ENCODE measurements at regions not wholly inside any gene's neighbourhood (a gene's known extent, or its start where the extent isn't known, plus 50 kb on each side); places are given as distances from the start of the nearest gene placed in this dataset.

DNA sequence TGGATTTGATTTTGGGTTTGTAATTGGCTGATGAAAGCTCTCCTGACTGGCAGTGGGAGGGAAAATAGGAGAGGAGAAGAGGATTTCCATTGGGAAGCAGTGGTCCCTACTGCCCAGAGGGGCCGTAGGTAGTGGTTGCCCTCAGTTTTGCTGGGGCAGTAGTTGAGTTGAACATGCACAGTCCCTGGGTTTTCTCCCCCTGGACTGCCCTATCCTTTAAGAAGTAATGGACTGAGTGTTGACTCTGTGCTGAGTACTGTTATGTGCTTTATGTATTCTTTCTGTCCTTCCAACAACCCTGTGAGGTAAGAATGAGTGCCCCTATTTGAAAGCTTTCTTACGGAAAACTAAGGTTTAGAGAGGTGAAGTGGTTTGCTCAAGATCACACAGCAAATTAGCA lies 111.2 kb upstream of the RPS23 start:
- peaks cover 18% of the 10 kb centered on the region for H3K4me1 Mint-ChIP-seq
- DNase-seq (ENCODE audit: low read depth, low spot score) = no peak
- no peak overlapping the region for H3K4me3 Mint-ChIP-seq
- H3K27me3 Mint-ChIP-seq (ENCODE audit: low read depth) = no peaks in the 10 kb centered on the region
- no peaks in the 10 kb centered on the region for H3K36me3 Mint-ChIP-seq (ENCODE audit: low read depth)
- TF ChIP-seq, protein P1, sequence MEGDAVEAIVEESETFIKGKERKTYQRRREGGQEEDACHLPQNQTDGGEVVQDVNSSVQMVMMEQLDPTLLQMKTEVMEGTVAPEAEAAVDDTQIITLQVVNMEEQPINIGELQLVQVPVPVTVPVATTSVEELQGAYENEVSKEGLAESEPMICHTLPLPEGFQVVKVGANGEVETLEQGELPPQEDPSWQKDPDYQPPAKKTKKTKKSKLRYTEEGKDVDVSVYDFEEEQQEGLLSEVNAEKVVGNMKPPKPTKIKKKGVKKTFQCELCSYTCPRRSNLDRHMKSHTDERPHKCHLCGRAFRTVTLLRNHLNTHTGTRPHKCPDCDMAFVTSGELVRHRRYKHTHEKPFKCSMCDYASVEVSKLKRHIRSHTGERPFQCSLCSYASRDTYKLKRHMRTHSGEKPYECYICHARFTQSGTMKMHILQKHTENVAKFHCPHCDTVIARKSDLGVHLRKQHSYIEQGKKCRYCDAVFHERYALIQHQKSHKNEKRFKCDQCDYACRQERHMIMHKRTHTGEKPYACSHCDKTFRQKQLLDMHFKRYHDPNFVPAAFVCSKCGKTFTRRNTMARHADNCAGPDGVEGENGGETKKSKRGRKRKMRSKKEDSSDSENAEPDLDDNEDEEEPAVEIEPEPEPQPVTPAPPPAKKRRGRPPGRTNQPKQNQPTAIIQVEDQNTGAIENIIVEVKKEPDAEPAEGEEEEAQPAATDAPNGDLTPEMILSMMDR (conservative IDR thresholded peaks at IDR 0.05) = no peak
- H3K27ac Mint-ChIP-seq (ENCODE audit: unreplicated experiment) = peak overlapping the region; percentile 30
- H3K9me3 Mint-ChIP-seq = peaks cover 7% of the 10 kb centered on the region

DNA sequence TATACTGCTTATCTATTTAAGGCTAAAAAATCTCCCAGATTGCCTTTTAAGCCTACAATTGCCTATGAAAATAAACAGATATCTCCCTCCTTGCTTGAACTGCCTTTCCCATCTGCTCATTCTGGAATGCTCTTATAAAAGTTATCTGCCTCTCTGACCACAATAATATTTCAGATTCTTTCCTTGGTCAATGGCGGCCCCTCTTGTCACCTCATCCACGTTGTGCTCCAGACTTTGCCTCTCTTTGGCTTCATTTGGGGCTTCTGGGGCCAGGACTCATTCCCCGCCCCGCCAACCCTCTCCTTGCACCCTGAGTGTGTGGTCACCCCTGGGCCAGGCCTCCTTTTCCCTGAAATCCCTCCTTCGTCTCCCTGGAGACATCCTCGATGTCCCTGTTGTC lies 110.0 kb upstream of the RPS23 start:
- Mint-ChIP-seq H3K4me1 (peaks cover 24% of the 10 kb centered on the region), H3K4me3 (no peak overlapping the region)
- TF ChIP-seq, protein P1 (conservative IDR thresholded peaks at IDR 0.05) = no peak

DNA sequence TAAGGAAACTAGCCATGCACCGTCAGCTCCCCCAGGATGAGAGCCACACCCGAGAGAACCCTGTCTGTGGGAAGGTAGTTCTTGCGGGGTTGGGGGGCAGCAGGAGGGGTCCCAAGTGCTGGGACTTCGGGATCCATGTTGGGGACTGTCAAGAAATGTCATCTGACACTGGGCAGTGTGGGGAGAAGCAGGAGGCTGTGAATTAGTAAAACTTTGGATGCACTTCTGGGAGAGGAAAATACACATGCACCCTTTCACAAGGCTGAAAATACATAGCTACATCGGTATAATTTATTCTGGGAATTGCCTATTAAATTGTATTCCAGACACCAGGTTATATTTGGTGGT lies 109.6 kb upstream of the RPS23 start:
- no peak for DNase-seq (ENCODE audit: low read depth, low spot score)
- H3K4me3 Mint-ChIP-seq = no peak overlapping the region
- H3K36me3 Mint-ChIP-seq (ENCODE audit: low read depth) = no peaks in the 10 kb centered on the region
- H3K9me3 Mint-ChIP-seq = peaks cover 7% of the 10 kb centered on the region
- H3K27me3 Mint-ChIP-seq (ENCODE audit: low read depth) = no peaks in the 10 kb centered on the region
- TF ChIP-seq, protein P1 (conservative IDR thresholded peaks at IDR 0.05) = no peak
- H3K27ac Mint-ChIP-seq (ENCODE audit: unreplicated experiment) = no peak overlapping the region
- peaks cover 24% of the 10 kb centered on the region for H3K4me1 Mint-ChIP-seq

More for the DNA sequence above, 110.0 kb upstream of the RPS23 start:
- H3K36me3 Mint-ChIP-seq (ENCODE audit: low read depth) = no peaks in the 10 kb centered on the region
- H3K9me3 Mint-ChIP-seq = peaks cover 7% of the 10 kb centered on the region
- no peak for DNase-seq (ENCODE audit: low read depth, low spot score)
- no peaks in the 10 kb centered on the region for H3K27me3 Mint-ChIP-seq (ENCODE audit: low read depth)
- H3K27ac Mint-ChIP-seq (ENCODE audit: unreplicated experiment) = no peak overlapping the region

DNA sequence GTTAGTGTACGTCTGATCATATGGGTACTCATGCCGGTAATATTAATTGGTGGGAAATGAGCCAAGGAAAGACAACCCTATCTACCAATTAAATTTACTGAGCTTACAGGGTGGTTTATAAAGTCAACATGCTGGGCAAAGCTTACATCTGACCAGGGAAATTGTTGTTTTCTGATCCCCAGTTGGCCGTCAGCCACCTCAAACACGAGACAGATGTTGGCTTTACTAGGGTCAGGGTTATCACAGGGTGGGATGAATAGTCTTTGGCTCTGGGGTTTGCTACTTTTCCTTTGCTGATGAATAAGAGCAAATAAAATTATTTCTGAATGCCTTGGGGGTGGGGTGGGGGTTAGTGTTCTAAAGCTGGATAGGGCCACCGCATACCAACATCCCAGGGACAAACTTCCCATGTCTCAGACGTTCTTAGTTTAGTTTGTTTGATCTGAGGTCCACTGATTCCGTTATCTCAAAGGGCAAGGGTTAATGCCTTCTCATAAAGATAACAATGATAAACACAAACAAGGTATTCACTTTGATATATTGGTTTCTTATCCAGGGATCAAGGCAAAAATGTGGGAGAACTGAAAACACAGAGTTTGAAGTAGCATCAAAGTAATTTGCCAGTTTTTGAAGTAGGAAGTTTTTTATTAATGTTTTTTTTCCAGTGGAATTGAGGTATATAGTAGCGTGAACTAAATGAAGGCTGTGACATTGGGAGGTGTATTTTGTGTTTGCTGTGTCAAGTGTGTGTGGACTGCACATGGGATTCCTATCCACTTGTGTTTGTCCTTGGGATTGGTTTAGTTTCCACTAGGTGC lies 109.1 kb upstream of the RPS23 start:
- DNase-seq (ENCODE audit: low read depth, low spot score) = no peak
- Mint-ChIP-seq H3K4me1 (peaks cover 24% of the 10 kb centered on the region), H3K4me3 (no peak overlapping the region), H3K27ac (ENCODE audit: unreplicated experiment) (no peak overlapping the region), H3K9me3 (peaks cover 6% of the 10 kb centered on the region), H3K27me3 (ENCODE audit: low read depth) (no peaks in the 10 kb centered on the region), H3K36me3 (ENCODE audit: low read depth) (no peaks in the 10 kb centered on the region)
- TF ChIP-seq, protein P1 (conservative IDR thresholded peaks at IDR 0.05) = no peak

DNA sequence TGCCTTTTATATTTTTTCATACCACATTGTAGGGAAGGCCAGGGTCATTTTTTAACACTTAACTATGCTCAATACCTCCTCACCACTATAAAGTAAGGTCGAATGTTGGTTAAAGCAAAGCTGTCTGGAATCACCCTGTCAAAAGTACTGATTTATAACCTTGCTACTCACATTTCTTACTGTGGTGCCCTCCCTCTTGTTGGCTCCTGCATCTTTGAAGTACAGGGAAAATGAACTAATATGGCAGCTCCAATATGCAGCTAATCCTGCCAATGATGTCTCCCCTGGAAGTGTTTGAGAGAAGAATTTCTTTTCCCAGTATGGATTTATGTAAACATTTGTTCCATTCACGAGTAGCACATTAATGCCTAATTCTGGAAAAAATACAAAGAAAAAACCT lies 108.4 kb upstream of the RPS23 start:
- H3K4me3 Mint-ChIP-seq = no peak overlapping the region
- H3K36me3 Mint-ChIP-seq (ENCODE audit: low read depth) = no peaks in the 10 kb centered on the region
- H3K9me3 Mint-ChIP-seq = peaks cover 4% of the 10 kb centered on the region
- no peaks in the 10 kb centered on the region for H3K27me3 Mint-ChIP-seq (ENCODE audit: low read depth)
- no peak for DNase-seq (ENCODE audit: low read depth, low spot score)
- H3K4me1 Mint-ChIP-seq = peaks cover 24% of the 10 kb centered on the region
- no peak overlapping the region for H3K27ac Mint-ChIP-seq (ENCODE audit: unreplicated experiment)
- TF ChIP-seq, protein P1 (conservative IDR thresholded peaks at IDR 0.05) = no peak

All from neural crest cell (in vitro differentiated cells).